ENCODE measurements at regions not wholly inside any gene's neighbourhood (a gene's known extent, or its start where the extent isn't known, plus 50 kb on each side); places are given as distances from the start of the nearest gene placed in this dataset.
"Not testable (repeated sequence)": the region's sequence is repeated elsewhere in the genome, so short reads cannot be mapped to it uniquely, and the experiment has no call there.

DNA sequence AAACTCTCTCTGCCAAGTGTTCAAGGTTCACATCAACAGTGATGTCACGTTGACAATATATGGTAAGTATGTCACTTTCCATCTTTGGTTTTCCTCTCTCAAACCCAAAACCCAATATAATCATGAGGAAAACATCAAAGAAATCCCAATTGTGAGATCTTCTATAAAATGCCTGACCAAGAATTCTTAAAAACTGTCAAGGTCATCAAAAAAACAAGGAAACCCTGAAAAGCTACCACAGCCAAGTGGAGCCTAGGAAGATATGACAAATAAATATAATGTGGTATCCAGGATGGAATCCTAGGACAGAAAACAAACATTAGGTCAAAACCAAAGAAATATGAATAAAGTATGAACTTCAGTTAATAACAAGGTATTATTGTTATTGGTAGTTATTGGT, 85.2 kb upstream of the CCDC39 start:
- in situ Hi-C loops (cut with MboI; ENCODE audit: low pct_unique_long_range_greater_than_20kb, low sequenced_read_pairs, unreplicated experiment), result no loop called here
- no peak for TF ChIP-seq CTCF (IDR thresholded peaks at IDR 0.05; ENCODE audit: extremely low read depth, insufficient read depth, missing control alignments)
- no peak for DNase-seq (ENCODE audit: low spot score)

GRCh38 chr3:180770639-180771038, 91.3 kb upstream of the CCDC39 start:
- in situ Hi-C loops (cut with MboI; ENCODE audit: low pct_unique_long_range_greater_than_20kb, low sequenced_read_pairs, unreplicated experiment), result no loop called here
- DNase-seq (ENCODE audit: low spot score), result no peak
- no peak for TF ChIP-seq CTCF (IDR thresholded peaks at IDR 0.05; ENCODE audit: extremely low read depth, insufficient read depth, missing control alignments)

DNA sequence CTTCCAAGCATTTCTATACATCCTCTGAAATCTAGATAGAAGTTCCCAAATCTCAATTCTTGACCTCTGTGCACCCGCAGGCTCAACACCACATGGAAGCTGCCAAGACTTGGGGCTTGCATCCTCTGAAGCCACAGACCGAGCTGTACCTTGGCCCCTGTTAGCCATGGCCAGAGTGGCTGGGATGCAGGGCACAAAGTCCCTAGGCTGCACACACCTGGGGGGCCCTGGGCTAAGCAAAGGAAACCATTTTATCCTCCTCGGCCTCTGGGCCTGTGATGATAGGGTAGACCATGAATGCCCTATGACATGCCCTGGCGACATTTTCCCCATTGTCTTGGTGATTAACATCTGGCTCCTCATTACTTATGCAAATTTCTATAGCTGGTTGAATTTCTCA, 97.1 kb upstream of the CCDC39 start:
- no peak for TF ChIP-seq CTCF (IDR thresholded peaks at IDR 0.05; ENCODE audit: extremely low read depth, insufficient read depth, missing control alignments)
- no peak for DNase-seq (ENCODE audit: low spot score)
- in situ Hi-C loops (cut with MboI; ENCODE audit: low pct_unique_long_range_greater_than_20kb, low sequenced_read_pairs, unreplicated experiment), result no loop called here

- in situ Hi-C loops (cut with MboI; ENCODE audit: low pct_unique_long_range_greater_than_20kb, low sequenced_read_pairs, unreplicated experiment), result no loop called here
- DNase-seq (ENCODE audit: low spot score), result peak; percentile 6
- no peak for TF ChIP-seq CTCF (IDR thresholded peaks at IDR 0.05; ENCODE audit: extremely low read depth, insufficient read depth, missing control alignments)
Measured at GRCh38 chr3:180782195-180782984, 103.1 kb upstream of the CCDC39 start.

DNA sequence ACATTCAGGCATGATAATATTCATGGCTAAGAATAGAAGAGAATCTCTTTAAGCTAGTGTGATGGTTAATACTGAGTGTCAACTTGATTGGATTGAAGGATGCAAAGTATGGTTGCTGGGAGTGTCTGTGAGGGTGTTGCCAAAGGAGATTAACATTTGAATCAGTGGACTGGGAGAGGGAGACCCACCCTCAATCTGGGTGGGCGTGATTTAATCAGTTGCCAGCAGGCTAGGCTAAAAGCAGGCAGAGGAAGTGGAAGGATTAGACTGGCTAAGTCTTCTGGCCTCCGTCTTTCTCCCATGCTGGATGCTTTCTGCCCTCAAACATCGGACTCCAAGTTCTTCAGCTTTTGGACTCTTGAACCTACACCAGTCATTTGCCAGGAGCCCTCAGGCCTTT, 106.9 kb upstream of the CCDC39 start:
- DNase-seq (ENCODE audit: low spot score); in situ Hi-C loops (cut with MboI; ENCODE audit: low pct_unique_long_range_greater_than_20kb, low sequenced_read_pairs, unreplicated experiment): not testable (repeated sequence)

DNA sequence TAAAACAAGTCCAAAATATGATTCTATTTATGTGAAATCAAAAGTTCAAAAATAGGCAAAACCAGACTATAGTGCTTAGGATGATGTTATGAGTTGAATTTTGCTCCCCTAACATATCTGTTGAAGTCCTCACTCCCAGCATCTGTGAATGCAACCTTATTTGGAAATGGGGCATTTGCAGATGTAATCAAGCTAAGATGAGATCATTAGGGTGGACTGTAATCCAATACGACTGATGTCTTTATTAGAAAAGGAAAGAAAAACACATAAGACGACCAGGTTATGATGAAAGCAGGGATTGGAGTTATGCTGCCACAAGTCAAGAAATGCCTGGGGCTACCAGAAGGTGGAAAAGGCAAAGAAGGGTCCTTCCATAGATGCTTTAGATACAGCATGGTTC, 110.5 kb upstream of the CCDC39 start:
- no peak for DNase-seq (ENCODE audit: low spot score)
- no peak for TF ChIP-seq CTCF (IDR thresholded peaks at IDR 0.05; ENCODE audit: extremely low read depth, insufficient read depth, missing control alignments)
- in situ Hi-C loops (cut with MboI; ENCODE audit: low pct_unique_long_range_greater_than_20kb, low sequenced_read_pairs, unreplicated experiment), result no loop called here

- in situ Hi-C loops (cut with MboI; ENCODE audit: low pct_unique_long_range_greater_than_20kb, low sequenced_read_pairs, unreplicated experiment), result no loop called here
- DNase-seq (ENCODE audit: low spot score), result no peak
Measured at GRCh38 chr3:180798197-180798596, 114.3 kb upstream of the FXR1 start.

More at GRCh38 chr3:180798197-180798596, 114.3 kb upstream of the FXR1 start:
- TF ChIP-seq CTCF (IDR thresholded peaks at IDR 0.05; ENCODE audit: extremely low read depth, insufficient read depth, missing control alignments), result no peak

Data from GM13977 (cell line).